SK-N-MC (cell line): ENCODE measurements at regions not wholly inside any gene's neighbourhood (a gene's known extent, or its start where the extent isn't known, plus 50 kb on each side); places are given as distances from the start of the nearest gene placed in this dataset.

Source experiments
- EZH2 ChIP-seq: fragments of 200-600 bp; sonication (generic); IDR thresholded peaks from one replicate; pipeline ENCODE4 v1.6.1; 2017; ENCODE audit warnings: antibody characterized with exemption
- POLR2AphosphoS5 ChIP-seq: IDR thresholded peaks from 2 replicates; pipeline ENCODE4 v1.6.1; 2012; ENCODE audit warnings: mild to moderate bottlenecking, low read depth, low read length, borderline replicate concordance

DNA sequence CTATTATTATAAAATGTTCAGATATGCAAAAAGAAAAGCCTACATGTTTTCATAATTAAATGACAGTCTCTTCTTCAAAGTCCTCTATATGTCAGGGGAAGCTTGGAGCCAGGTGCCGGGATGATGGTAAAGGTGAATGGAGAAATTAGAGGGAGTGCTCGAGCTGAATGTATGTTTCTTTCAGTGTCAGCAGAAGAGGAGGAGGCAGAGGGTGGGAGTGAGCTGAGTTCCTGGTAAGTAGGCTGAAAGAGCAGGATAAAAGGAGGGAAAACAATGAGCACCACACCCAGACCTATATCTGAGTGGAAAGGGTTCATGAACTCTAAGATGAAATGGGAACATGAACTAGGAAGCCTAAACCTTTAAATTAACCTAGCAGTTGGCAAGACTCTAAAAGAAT is 307.6 kb upstream of the NBEA start:
- TF ChIP-seq EZH2 (no peak), POLR2AphosphoS5 (no peak)
